CD4-positive, alpha-beta memory T cell (primary cell): ENCODE measurements at regions not wholly inside any gene's neighbourhood (a gene's known extent, or its start where the extent isn't known, plus 50 kb on each side); places are given as distances from the start of the nearest gene placed in this dataset.

Experiments used
- CTCF ChIA-PET: fragments of 350-600 bp; sonication (Branson Sonifier 250); formaldehyde crosslinking; loops from one replicate; lab custom pipeline; 2021; ENCODE audit warnings: inconsistent platforms; ENCODE audit not compliant: partially characterized antibody; lab: Charles Lee
- POLR2A ChIA-PET: fragments of 350-600 bp; sonication (Branson Sonifier 250); formaldehyde crosslinking; loops from one replicate; lab custom pipeline; 2021; ENCODE audit not compliant: partially characterized antibody; lab: Charles Lee
- DNase-seq, 5 donors: peaks; one replicate each; pipeline versions ENCODE4 v3.0.0 to v3.0.0-alpha.2; 2020 to 2022; ENCODE audit warnings: mixed read lengths in 1 of 5
- H3K27ac ChIP-seq: one replicate; pipeline ENCODE4 v1.7.0; 2013; ENCODE audit warnings: low read depth, low read length
- H3K27me3 ChIP-seq: 2 replicates; pipeline ENCODE4 v1.7.0; 2013; ENCODE audit warnings: mild to moderate bottlenecking, low read length, moderate library complexity; ENCODE audit not compliant: insufficient read depth
- H3K36me3 ChIP-seq: 2 replicates; pipeline ENCODE4 v1.7.0; 2013; ENCODE audit warnings: mild to moderate bottlenecking, low read length, moderate library complexity; ENCODE audit not compliant: insufficient read depth
- H3K4me1 ChIP-seq: 2 replicates; pipeline ENCODE4 v1.7.0; 2013; ENCODE audit warnings: mild to moderate bottlenecking, low read length, moderate library complexity; ENCODE audit not compliant: insufficient read depth
- H3K4me3 ChIP-seq, 2 donors: one replicate each; pipeline ENCODE4 v1.7.0; 2013; ENCODE audit warnings: low read length in 2 of 2, mild to moderate bottlenecking in 1 of 2
- H3K9me3 ChIP-seq, 2 donors: one replicate each; pipeline ENCODE4 v1.7.0; 2013; ENCODE audit warnings: low read length in 2 of 2, control low read depth in 1 of 2; ENCODE audit not compliant: control insufficient read depth in 1 of 2
- H3K27ac Mint-ChIP-seq, 7 donors: one replicate each; pipeline ENCODE4 v1.8.0; 2020 to 2021; ENCODE audit warnings: mixed read lengths in 7 of 7, mild to moderate bottlenecking in 6 of 7, inconsistent platforms in 3 of 7, moderate library complexity in 3 of 7
- H3K27me3 Mint-ChIP-seq, 2 donors: one replicate each; pipeline ENCODE4 v1.8.0; 2020 to 2021; ENCODE audit warnings: mixed read lengths in 2 of 2
- H3K36me3 Mint-ChIP-seq, 2 donors: one replicate each; pipeline ENCODE4 v1.8.0; 2020 to 2021; ENCODE audit warnings: mixed read lengths in 2 of 2, inconsistent platforms in 1 of 2, mild to moderate bottlenecking in 1 of 2
- H3K4me1 Mint-ChIP-seq, 4 donors: one replicate each; pipeline ENCODE4 v1.8.0; 2020 to 2021; ENCODE audit warnings: mixed read lengths in 4 of 4, mild to moderate bottlenecking in 1 of 4
- H3K4me3 Mint-ChIP-seq, 8 donors: one replicate each; pipeline ENCODE4 v1.8.0; 2020 to 2021; ENCODE audit warnings: mixed read lengths in 8 of 8, mild to moderate bottlenecking in 7 of 8, moderate library complexity in 6 of 8, inconsistent platforms in 3 of 8
- H3K9me3 Mint-ChIP-seq, 8 donors: one replicate each; pipeline ENCODE4 v1.8.0; 2020 to 2021; ENCODE audit warnings: mixed read lengths in 8 of 8, mild to moderate bottlenecking in 5 of 8, inconsistent platforms in 3 of 8, moderate library complexity in 1 of 8
- intact Hi-C: fragments of 100-400 bp; cut with micrococcal nuclease; formaldehyde crosslinking; loops from one replicate; pipeline ENCODE4 v1.15.1; 2023

DNA sequence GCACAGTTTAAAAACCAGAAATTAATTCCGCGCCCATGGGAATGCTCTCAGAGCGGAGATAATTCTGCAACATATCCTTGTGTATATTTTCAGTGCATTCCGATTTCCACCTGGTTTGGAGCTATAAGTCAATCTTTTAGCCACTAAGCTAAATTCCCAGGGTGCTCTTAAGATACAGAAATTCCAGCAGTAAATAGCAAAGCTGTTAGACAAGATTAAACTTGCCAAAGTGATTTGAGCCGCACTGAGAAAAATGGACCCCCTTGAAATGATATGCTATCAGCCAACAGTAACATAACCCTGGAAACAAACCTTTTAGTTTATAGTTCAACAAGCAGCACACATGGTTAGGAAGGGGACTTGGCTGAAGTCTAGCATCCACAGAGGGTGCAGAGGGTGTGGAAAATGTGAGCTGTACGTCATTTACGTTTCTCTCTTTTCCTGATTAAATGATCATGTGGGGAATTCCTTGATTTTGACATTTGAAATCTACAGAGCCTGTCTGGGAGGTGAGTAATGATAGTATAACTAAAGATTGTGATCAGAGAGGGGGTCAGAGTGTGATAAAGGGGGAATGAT, 99.8 kb upstream of the COPS8 start:
- peaks cover 2 to 23% (median 12%) of the 10 kb centered on the region in 8 donors for H3K9me3 Mint-ChIP-seq
- no peak overlapping the region for H3K4me3 Mint-ChIP-seq

DNA sequence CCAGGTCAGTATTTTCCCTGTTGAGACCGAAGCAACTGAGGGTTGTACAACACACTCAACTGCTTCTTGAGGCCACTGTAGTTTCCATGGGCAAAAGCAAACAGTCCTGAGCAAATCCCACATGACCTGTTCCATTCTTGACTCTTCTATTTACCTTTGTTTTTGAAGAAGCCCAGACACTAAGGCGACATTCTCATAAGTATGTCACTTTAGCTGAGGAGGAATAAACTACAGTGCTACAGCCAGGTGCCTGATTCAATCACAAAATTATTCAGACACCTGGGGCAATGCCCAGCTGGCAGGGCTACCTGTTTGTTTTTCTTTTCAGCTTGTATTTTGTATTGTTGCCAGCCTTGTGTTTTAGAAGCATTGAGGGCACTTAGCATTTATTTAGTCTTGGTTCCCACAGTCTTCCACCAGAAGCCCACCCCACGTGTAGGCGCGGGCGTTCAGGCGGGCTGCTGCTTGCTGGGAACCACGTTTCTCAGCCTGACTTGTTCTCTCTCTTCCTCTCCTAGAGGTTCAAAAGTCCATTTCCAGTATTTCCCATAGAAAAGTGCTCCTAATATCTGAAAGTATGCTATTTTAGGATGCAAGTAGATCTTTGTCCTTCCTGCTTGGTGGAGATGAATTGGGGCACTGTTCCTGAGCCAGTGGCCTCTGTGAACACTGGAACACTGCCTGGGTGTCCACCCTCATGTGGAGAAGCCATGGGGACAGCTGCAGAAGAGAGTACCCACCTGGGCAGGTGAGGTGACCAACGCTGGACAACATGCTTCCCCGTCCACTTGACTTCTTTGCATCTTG, 99.0 kb upstream of the COPS8 start:
- no peak overlapping the region for H3K4me3 Mint-ChIP-seq
- H3K36me3 Mint-ChIP-seq = no peaks in the 10 kb centered on the region
- CTCF ChIA-PET = no interaction called here
- no peak overlapping the region for H3K27ac ChIP-seq
- POLR2A ChIA-PET = no interaction called here
- no peak for DNase-seq
- H3K9me3 Mint-ChIP-seq = peaks cover 2 to 22% (median 11%) of the 10 kb centered on the region in 8 donors
- H3K9me3 ChIP-seq = no peaks in the 10 kb centered on the region
- no peaks in the 10 kb centered on the region for H3K4me1 Mint-ChIP-seq
- intact Hi-C loops = no loop called here
- no peak overlapping the region for H3K27ac Mint-ChIP-seq
- H3K4me3 ChIP-seq = no peak overlapping the region
- H3K27me3 ChIP-seq = no peaks in the 10 kb centered on the region
- H3K4me1 ChIP-seq = no peaks in the 10 kb centered on the region
- no peaks in the 10 kb centered on the region for H3K36me3 ChIP-seq
- peaks cover 6 to 10% of the 10 kb centered on the region in 2 donors for H3K27me3 Mint-ChIP-seq

More for the DNA sequence above, 99.8 kb upstream of the COPS8 start:
- H3K27me3 Mint-ChIP-seq = peaks cover 4 to 10% of the 10 kb centered on the region in 2 donors
- ChIA-PET POLR2A (no interaction called here), CTCF (no interaction called here)
- Histone ChIP-seq H3K27ac (no peak overlapping the region), H3K4me1 (no peaks in the 10 kb centered on the region), H3K36me3 (no peaks in the 10 kb centered on the region), H3K9me3 (no peaks in the 10 kb centered on the region), H3K27me3 (no peaks in the 10 kb centered on the region), H3K4me3 (no peak overlapping the region)
- intact Hi-C loops = no loop called here
- H3K4me1 Mint-ChIP-seq = no peaks in the 10 kb centered on the region
- H3K36me3 Mint-ChIP-seq = no peaks in the 10 kb centered on the region
- H3K27ac Mint-ChIP-seq = peak overlapping the region in 1 of 7 donors; percentile 0
- no peak for DNase-seq

DNA sequence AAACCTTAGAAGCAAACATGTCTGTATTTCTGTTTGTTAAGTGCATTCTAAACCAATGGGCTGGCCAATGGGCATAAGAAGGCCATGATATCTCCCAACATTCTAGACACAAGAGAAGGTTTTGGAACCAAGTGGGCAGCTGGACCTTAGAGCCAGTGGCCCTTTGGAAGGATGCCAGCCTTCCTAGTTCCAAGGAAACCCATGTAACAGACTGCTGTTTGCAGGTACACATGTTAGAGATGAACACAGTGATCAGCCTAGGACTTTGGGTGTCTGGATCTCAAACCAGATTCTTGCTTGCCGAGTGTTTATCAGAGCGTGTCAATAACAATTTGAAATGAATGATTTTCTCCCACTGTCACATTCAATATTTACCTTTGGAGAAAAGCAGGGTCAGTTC, 97.5 kb upstream of the COPS8 start:
- POLR2A ChIA-PET = no interaction called here
- no peaks in the 10 kb centered on the region for H3K9me3 ChIP-seq
- H3K36me3 Mint-ChIP-seq = no peaks in the 10 kb centered on the region
- intact Hi-C loops = no loop called here
- H3K27ac ChIP-seq = no peak overlapping the region
- H3K4me3 Mint-ChIP-seq = no peak overlapping the region
- no peak overlapping the region for H3K4me3 ChIP-seq
- no peak overlapping the region for H3K27ac Mint-ChIP-seq
- CTCF ChIA-PET = no interaction called here
- no peaks in the 10 kb centered on the region for H3K36me3 ChIP-seq
- peaks cover 10 to 11% of the 10 kb centered on the region in 2 donors for H3K27me3 Mint-ChIP-seq
- H3K27me3 ChIP-seq = no peaks in the 10 kb centered on the region
- no peak for DNase-seq
- peaks cover 2 to 12% (median 6%) of the 10 kb centered on the region in 8 donors for H3K9me3 Mint-ChIP-seq
- no peaks in the 10 kb centered on the region for H3K4me1 ChIP-seq
- H3K4me1 Mint-ChIP-seq = no peaks in the 10 kb centered on the region

- Histone ChIP-seq H3K36me3 (no peaks in the 10 kb centered on the region), H3K27me3 (no peaks in the 10 kb centered on the region), H3K4me1 (no peaks in the 10 kb centered on the region), H3K9me3 (no peaks in the 10 kb centered on the region), H3K27ac (no peak overlapping the region), H3K4me3 (no peak overlapping the region)
- Mint-ChIP-seq H3K27me3 (peaks cover 13% of the 10 kb centered on the region in 2 donors), H3K9me3 (peaks cover 0 to 5% (median 2%) of the 10 kb centered on the region in 8 donors), H3K4me1 (no peaks in the 10 kb centered on the region), H3K4me3 (no peak overlapping the region), H3K36me3 (no peaks in the 10 kb centered on the region), H3K27ac (no peak overlapping the region)
- ChIA-PET POLR2A (no interaction called here), CTCF (no interaction called here)
- intact Hi-C loops = no loop called here
- DNase-seq = no peak
These were observed 96.7 kb upstream of the COPS8 start for GRCh38 chr2:236988690-236989624.

- ChIA-PET POLR2A (no interaction called here), CTCF (no interaction called here)
- intact Hi-C loops = no loop called here
- no peak overlapping the region for H3K4me3 ChIP-seq
- H3K9me3 ChIP-seq = no peaks in the 10 kb centered on the region
- Mint-ChIP-seq H3K36me3 (no peaks in the 10 kb centered on the region), H3K27ac (no peak overlapping the region), H3K9me3 (peaks cover 0 to under 1% (median 0%) of the 10 kb centered on the region in 8 donors), H3K4me3 (no peak overlapping the region), H3K27me3 (peaks cover 16 to 17% of the 10 kb centered on the region in 2 donors), H3K4me1 (no peaks in the 10 kb centered on the region)
- DNase-seq = no peak
- H3K36me3 ChIP-seq = no peaks in the 10 kb centered on the region
- no peak overlapping the region for H3K27ac ChIP-seq
- no peaks in the 10 kb centered on the region for H3K27me3 ChIP-seq
- H3K4me1 ChIP-seq = no peaks in the 10 kb centered on the region
These were observed 95.1 kb upstream of the COPS8 start for GRCh38 chr2:236990552-236990951.

GRCh38 chr2:236991874-236992273, 93.8 kb upstream of the COPS8 start:
- ChIA-PET CTCF (no interaction called here), POLR2A (interaction anchor here (0.7 kb wide), 1 partner anchor 22 kb away, joined by 3 read pairs; no protein-coding TSS in a partner anchor)
- Mint-ChIP-seq H3K4me1 (no peaks in the 10 kb centered on the region), H3K36me3 (no peaks in the 10 kb centered on the region), H3K27ac (no peak overlapping the region), H3K9me3 (no peaks in the 10 kb centered on the region), H3K27me3 (peaks cover 17 to 21% of the 10 kb centered on the region in 2 donors), H3K4me3 (no peak overlapping the region)
- Histone ChIP-seq H3K9me3 (no peaks in the 10 kb centered on the region), H3K27me3 (no peaks in the 10 kb centered on the region), H3K4me1 (no peaks in the 10 kb centered on the region), H3K4me3 (no peak overlapping the region), H3K27ac (no peak overlapping the region), H3K36me3 (no peaks in the 10 kb centered on the region)
- DNase-seq = no peak
- intact Hi-C loops = no loop called here

- no peak for DNase-seq
- Histone ChIP-seq H3K36me3 (no peaks in the 10 kb centered on the region), H3K4me3 (no peak overlapping the region), H3K9me3 (no peaks in the 10 kb centered on the region), H3K27ac (no peak overlapping the region), H3K27me3 (no peaks in the 10 kb centered on the region), H3K4me1 (no peaks in the 10 kb centered on the region)
- intact Hi-C loops = no loop called here
- ChIA-PET CTCF (no interaction called here), POLR2A (no interaction called here)
- no peak overlapping the region for H3K4me3 Mint-ChIP-seq
- peaks cover 16 to 23% of the 10 kb centered on the region in 2 donors for H3K27me3 Mint-ChIP-seq
- H3K4me1 Mint-ChIP-seq = no peaks in the 10 kb centered on the region
- H3K36me3 Mint-ChIP-seq = no peaks in the 10 kb centered on the region
- H3K27ac Mint-ChIP-seq = no peak overlapping the region
- no peaks in the 10 kb centered on the region for H3K9me3 Mint-ChIP-seq
These were observed 92.4 kb upstream of the COPS8 start for GRCh38 chr2:236993286-236993685.
